H9 (cell line): ENCODE measurements at regions not wholly inside any gene's neighbourhood (a gene's known extent, or its start where the extent isn't known, plus 50 kb on each side); places are given as distances from the start of the nearest gene placed in this dataset.

Source experiments
- DNase-seq: peaks from one replicate; pipeline ENCODE4 v3.0.0-alpha.2; 2017
- H2AFZ ChIP-seq: one replicate; pipeline ENCODE4 v1.6.1; 2013; ENCODE audit warnings: mild to moderate bottlenecking, low read length, control low read depth, moderate library complexity
- H2AK5ac ChIP-seq: 2 replicates; pipeline ENCODE4 v1.6.1; 2013; ENCODE audit warnings: low read length, control low read depth, mixed read lengths; ENCODE audit not compliant: insufficient read length
- H2BK120ac ChIP-seq: one replicate; pipeline ENCODE4 v1.6.1; 2013; ENCODE audit warnings: low read depth, mild to moderate bottlenecking, low read length, control low read depth, inconsistent platforms; ENCODE audit not compliant: poor library complexity, severe bottlenecking
- H2BK12ac ChIP-seq: 2 replicates; pipeline ENCODE4 v1.6.1; 2013; ENCODE audit warnings: low read length, control low read depth, mixed read lengths, low read depth; ENCODE audit not compliant: insufficient read length
- H2BK15ac ChIP-seq: 2 replicates; pipeline ENCODE4 v1.6.1; 2013; ENCODE audit warnings: low read depth, low read length, control low read depth
- H2BK20ac ChIP-seq: one replicate; pipeline ENCODE4 v1.6.1; 2013; ENCODE audit warnings: low read depth, mild to moderate bottlenecking, low read length, control low read depth, inconsistent platforms; ENCODE audit not compliant: poor library complexity, severe bottlenecking
- H2BK5ac ChIP-seq: 2 replicates; pipeline ENCODE4 v1.6.1; 2013; ENCODE audit warnings: low read length, control low read depth, mixed read lengths; ENCODE audit not compliant: insufficient read length
- H3K14ac ChIP-seq: 2 replicates; pipeline ENCODE4 v1.6.1; 2013; ENCODE audit warnings: low read length, control low read depth; ENCODE audit not compliant: insufficient read depth
- H3K18ac ChIP-seq: 2 replicates; pipeline ENCODE4 v1.6.1; 2013; ENCODE audit warnings: low read depth, mild to moderate bottlenecking, mixed read lengths, low read length, control low read depth; ENCODE audit not compliant: insufficient read length
- H3K23ac ChIP-seq: 2 replicates; pipeline ENCODE4 v1.6.1; 2013; ENCODE audit warnings: low read length, control low read depth, mixed read lengths, low read depth; ENCODE audit not compliant: insufficient read length
- H3K23me2 ChIP-seq: 2 replicates; pipeline ENCODE4 v1.6.1; 2013; ENCODE audit warnings: low read depth, mild to moderate bottlenecking, mixed read lengths, low read length, control low read depth; ENCODE audit not compliant: insufficient read length, poor library complexity, severe bottlenecking
- H3K27ac ChIP-seq: 2 replicates; pipeline ENCODE4 v1.5.1; 2013; ENCODE audit warnings: low read length, control low read depth, mixed read lengths, low read depth; ENCODE audit not compliant: insufficient read length
- H3K27me3 ChIP-seq: 2 replicates; pipeline ENCODE4 v1.6.1; 2013; ENCODE audit warnings: low read length, control low read depth, inconsistent platforms; ENCODE audit not compliant: insufficient read depth
- H3K4ac ChIP-seq: 2 replicates; pipeline ENCODE4 v1.6.1; 2013; ENCODE audit warnings: low read depth, mild to moderate bottlenecking, control low read depth, inconsistent platforms, low read length, moderate library complexity
- H3K4me1 ChIP-seq: 2 replicates; pipeline ENCODE4 v1.6.1; 2013; ENCODE audit warnings: low read length, control low read depth, inconsistent platforms; ENCODE audit not compliant: insufficient read depth
- H3K4me2 ChIP-seq: 2 replicates; pipeline ENCODE4 v1.6.1; 2013; ENCODE audit warnings: low read length, control low read depth, mixed read lengths; ENCODE audit not compliant: insufficient read length, insufficient read depth
- H3K56ac ChIP-seq: 2 replicates; pipeline ENCODE4 v1.6.1; 2013; ENCODE audit warnings: low read depth, mild to moderate bottlenecking, mixed read lengths, low read length, control low read depth; ENCODE audit not compliant: insufficient read length
- H3K79me1 ChIP-seq: 2 replicates; pipeline ENCODE4 v1.6.1; 2013; ENCODE audit warnings: low read depth, mild to moderate bottlenecking, moderate library complexity, low read length, control low read depth, inconsistent platforms; ENCODE audit not compliant: insufficient read depth, poor library complexity, severe bottlenecking
- H3K79me2 ChIP-seq: 2 replicates; pipeline ENCODE4 v1.6.1; 2013; ENCODE audit warnings: low read length, control low read depth, inconsistent platforms; ENCODE audit not compliant: insufficient read depth
- H3K9ac ChIP-seq: 2 replicates; pipeline ENCODE4 v1.6.1; 2013; ENCODE audit warnings: low read length, control low read depth, mixed read lengths; ENCODE audit not compliant: insufficient read length; ENCODE audit errors: extremely low read depth
- H3K9me3 ChIP-seq: one replicate; pipeline ENCODE4 v1.6.1; 2013; ENCODE audit warnings: low read depth, low read length, inconsistent platforms; ENCODE audit not compliant: control insufficient read depth
- H3T11ph ChIP-seq: one replicate; pipeline ENCODE4 v1.6.1; 2013; ENCODE audit warnings: mild to moderate bottlenecking, low read length, control low read depth, inconsistent platforms
- H4K20me1 ChIP-seq: one replicate; pipeline ENCODE4 v1.6.1; 2013; ENCODE audit not compliant: control insufficient read depth, insufficient read length, insufficient read depth
- H4K5ac ChIP-seq: 2 replicates; pipeline ENCODE4 v1.6.1; 2013; ENCODE audit warnings: low read depth, mild to moderate bottlenecking, mixed read lengths, low read length, control low read depth; ENCODE audit not compliant: insufficient read length
- H4K8ac ChIP-seq: replicated peaks from 2 replicates; pipeline ENCODE4 v1.6.1; 2013; ENCODE audit warnings: low read length, control low read depth, mixed read lengths, low read depth; ENCODE audit not compliant: insufficient read length
- H4K91ac ChIP-seq: 2 replicates; pipeline ENCODE4 v1.6.1; 2013; ENCODE audit warnings: low read depth, mild to moderate bottlenecking, moderate library complexity, mixed read lengths, low read length, control low read depth; ENCODE audit not compliant: insufficient read length
- H3K27ac Mint-ChIP-seq, 3 experiments: 2 replicates in 2 of 3; 3 replicates in 1 of 3; pipeline ENCODE4 v1.8.0; 2020 to 2021; ENCODE audit warnings: mixed read lengths in 3 of 3, mild to moderate bottlenecking in 1 of 3, moderate library complexity in 1 of 3
- H3K27me3 Mint-ChIP-seq: 2 replicates; pipeline ENCODE4 v1.8.0; 2021; ENCODE audit warnings: low read depth, mild to moderate bottlenecking, moderate library complexity, mixed read lengths
- H3K36me3 Mint-ChIP-seq, 3 experiments: 2 replicates in 2 of 3; 3 replicates in 1 of 3; pipeline ENCODE4 v1.8.0; 2020 to 2021; ENCODE audit warnings: low read depth in 3 of 3, mixed read lengths in 3 of 3; ENCODE audit not compliant: insufficient read depth in 1 of 3
- H3K4me1 Mint-ChIP-seq, 2 experiments: 2 replicates each; pipeline ENCODE4 v1.8.0; 2020; ENCODE audit warnings: mixed read lengths in 2 of 2
- H3K4me3 Mint-ChIP-seq, 2 experiments: 2 replicates in 1 of 2; 3 replicates in 1 of 2; pipeline ENCODE4 v1.8.0; 2020 to 2021; ENCODE audit warnings: mild to moderate bottlenecking in 2 of 2, mixed read lengths in 2 of 2, moderate library complexity in 1 of 2
- H3K9me3 Mint-ChIP-seq, 2 experiments: 2 replicates in 1 of 2; 3 replicates in 1 of 2; pipeline ENCODE4 v1.8.0; 2020; ENCODE audit warnings: mild to moderate bottlenecking in 2 of 2, mixed read lengths in 2 of 2, moderate library complexity in 1 of 2
- CTCF ChIP-seq: fragments of 200-600 bp; sonication (generic); conservative IDR thresholded peaks from 3 replicates; pipeline ENCODE4 v1.8.0; 2021; ENCODE audit warnings: antibody characterized with exemption, mild to moderate bottlenecking
- WGBS: extraction: QIAGEN DNeasy Blood & Tissue Kit; methylation state at CpG from one replicate; pipeline ENCODE4 v1.1.7; 2013; ENCODE audit warnings: missing lambda C conversion rate, low lambda C conversion rate, mixed read lengths; ENCODE audit not compliant: insufficient read length; ENCODE audit errors: extremely low coverage; 5-methylcytosine and 5-hydroxymethylcytosine counted together

DNA sequence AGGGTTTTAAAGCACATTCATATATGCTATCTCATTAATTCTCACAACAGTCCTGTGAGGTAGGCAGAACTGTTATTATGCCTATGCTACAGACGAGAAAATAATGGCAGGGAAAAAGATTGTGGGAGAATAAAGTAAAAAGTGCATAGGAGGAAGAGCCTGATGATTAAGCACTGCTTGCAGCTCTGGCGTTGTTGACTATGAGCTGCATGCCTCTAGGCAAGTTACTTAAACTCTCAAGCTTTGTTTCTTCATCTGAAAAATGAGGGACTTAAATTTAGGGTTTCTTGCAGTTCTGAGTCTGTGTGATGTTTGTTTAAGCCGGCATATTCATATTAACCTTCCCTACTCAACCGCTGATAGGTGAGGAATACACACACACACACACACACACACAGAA is 51.6 kb upstream of the RAPH1 start:
- Histone ChIP-seq H4K8ac (no peak overlapping the region), H3K23ac (peak overlapping the region; percentile 91), H2BK5ac (no peak overlapping the region), H3K27ac (no peak overlapping the region), H3K27me3 (no peaks in the 10 kb centered on the region), H3K4ac (no peak overlapping the region), H3K18ac (no peak overlapping the region), H4K91ac (no peak overlapping the region), H2BK120ac (no peak overlapping the region), H3K14ac (no peak overlapping the region), H2BK12ac (no peak overlapping the region), H3K23me2 (no peaks in the 10 kb centered on the region), H3K79me1 (no peaks in the 10 kb centered on the region), H4K5ac (no peak overlapping the region), H3K4me1 (peaks cover 4% of the 10 kb centered on the region; the same call in 1 of the 2 replicates), H3T11ph (no peak overlapping the region), H3K9ac (no peak overlapping the region), H2AK5ac (no peak overlapping the region), H3K9me3 (no peaks in the 10 kb centered on the region), H2AFZ (no peak overlapping the region), H3K56ac (no peak overlapping the region), H3K79me2 (no peaks in the 10 kb centered on the region), H3K4me2 (no peak overlapping the region), H2BK15ac (no peak overlapping the region), H4K20me1 (no peaks in the 10 kb centered on the region), H2BK20ac (no peak overlapping the region)
- H3K27ac Mint-ChIP-seq: no peak overlapping the region
- TF ChIP-seq CTCF: no peak
- H3K27me3 Mint-ChIP-seq: no peaks in the 10 kb centered on the region
- no peak overlapping the region for H3K4me3 Mint-ChIP-seq
- no CpG with 5 or more reads among the region's 4 CpGs for whole genome bisulfite sequencing
- no peaks in the 10 kb centered on the region for H3K9me3 Mint-ChIP-seq
- DNase-seq: no peak
- H3K4me1 Mint-ChIP-seq: peaks cover 5% of the 10 kb centered on the region in 2 experiments
- H3K36me3 Mint-ChIP-seq: no peaks in the 10 kb centered on the region
